ENCODE measurements at regions not wholly inside any gene's neighbourhood (a gene's known extent, or its start where the extent isn't known, plus 50 kb on each side); places are given as distances from the start of the nearest gene placed in this dataset.

DNA sequence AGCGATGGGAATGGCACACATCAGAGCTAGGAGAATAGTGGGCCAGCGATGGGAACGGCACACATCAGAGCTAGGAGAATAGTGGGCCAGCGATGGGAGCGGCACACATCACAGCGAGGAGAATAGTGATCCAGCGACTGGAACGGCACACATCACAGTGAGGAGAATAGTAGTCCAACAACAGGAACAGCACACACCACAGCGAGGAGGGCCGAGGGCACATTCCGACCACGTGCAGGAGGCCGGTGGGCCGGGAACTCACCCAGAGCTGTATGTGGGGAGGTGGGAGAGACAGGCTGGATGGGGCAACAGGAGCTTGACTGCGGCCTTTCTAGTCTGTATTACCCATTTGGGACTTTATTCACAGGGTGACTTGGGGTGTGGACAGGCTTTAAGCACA lies 271.1 kb upstream of the IRX4 start:
- TF ChIP-seq CTCF (IDR thresholded peaks at IDR 0.05; ENCODE audit: low read depth, low read length, poor library complexity, severe bottlenecking), result no peak
- no peak for TF ChIP-seq EZH2phosphoT487 (IDR thresholded peaks at IDR 0.05; ENCODE audit: borderline replicate concordance, low read length)

All from DOHH2 (cell line).